ENCODE measurements at regions not wholly inside any gene's neighbourhood (a gene's known extent, or its start where the extent isn't known, plus 50 kb on each side); places are given as distances from the start of the nearest gene placed in this dataset.
"Not testable (repeated sequence)": the region's sequence is repeated elsewhere in the genome, so short reads cannot be mapped to it uniquely, and the experiment has no call there.

- DNase-seq: no peak
- CTCF ChIA-PET: interaction anchor here (0.9 to 1.0 kb wide), 4 partner anchors 75 to 390 kb away, joined by 3 to 7 read pairs (median 4); no protein-coding TSS in a partner anchor
- TF ChIP-seq CTCF (IDR thresholded peaks at IDR 0.05; ENCODE audit: unreplicated experiment): no peak
- H3K4me3 Mint-ChIP-seq (ENCODE audit: low read depth, unreplicated experiment): peak overlapping the region; percentile 53
- H3K36me3 Mint-ChIP-seq (ENCODE audit: insufficient read depth, unreplicated experiment): no peaks in the 10 kb centered on the region
- intact Hi-C loops (cut with micrococcal nuclease; ENCODE audit: unreplicated experiment): loop anchor here (1.0 to 10.0 kb wide), 5 partner anchors 77 to 692 kb away; no protein-coding TSS in a partner anchor
- H3K27ac Mint-ChIP-seq (ENCODE audit: unreplicated experiment): no peak overlapping the region
- no TSS peak for BruUV-seq (replicated peaks)
- H3K9me3 Mint-ChIP-seq (ENCODE audit: low read depth, unreplicated experiment): no peaks in the 10 kb centered on the region
- H3K27me3 Mint-ChIP-seq (ENCODE audit: unreplicated experiment): peaks cover 7% of the 10 kb centered on the region
- peaks cover 8% of the 10 kb centered on the region for H3K4me1 Mint-ChIP-seq (ENCODE audit: low read depth, unreplicated experiment)
Observed at GRCh38 chr10:64040781-64041180, 519.6 kb downstream of the REEP3 start.

GRCh38 chr10:64041185-64041988, 520.2 kb downstream of the REEP3 start:
- Mint-ChIP-seq H3K36me3 (ENCODE audit: insufficient read depth, unreplicated experiment) (no peaks in the 10 kb centered on the region), H3K4me3 (ENCODE audit: low read depth, unreplicated experiment) (peak overlapping the region; percentile 53), H3K9me3 (ENCODE audit: low read depth, unreplicated experiment) (no peaks in the 10 kb centered on the region), H3K4me1 (ENCODE audit: low read depth, unreplicated experiment) (peaks cover 8% of the 10 kb centered on the region), H3K27ac (ENCODE audit: unreplicated experiment) (no peak overlapping the region), H3K27me3 (ENCODE audit: unreplicated experiment) (peaks cover 3% of the 10 kb centered on the region)
- intact Hi-C loops (cut with micrococcal nuclease; ENCODE audit: unreplicated experiment): loop anchor here (1.0 to 10.0 kb wide), 5 partner anchors 76 to 691 kb away; no protein-coding TSS in a partner anchor
- TF ChIP-seq CTCF (IDR thresholded peaks at IDR 0.05; ENCODE audit: unreplicated experiment): peak; percentile 99
- BruUV-seq (replicated peaks): no TSS peak
- peak; percentile 80 for DNase-seq
- CTCF ChIA-PET: interaction anchor here (0.5 to 1.0 kb wide), 4 partner anchors 74 to 389 kb away, joined by 3 to 7 read pairs (median 4); no protein-coding TSS in a partner anchor

GRCh38 chr10:64041989-64042490, 520.8 kb downstream of the REEP3 start:
- CTCF ChIA-PET: interaction anchor here (0.5 to 1.0 kb wide), 2 partner anchors 74 to 268 kb away, joined by 3 to 4 read pairs; no protein-coding TSS in a partner anchor
- H3K9me3 Mint-ChIP-seq (ENCODE audit: low read depth, unreplicated experiment): no peaks in the 10 kb centered on the region
- DNase-seq: no peak
- H3K27ac Mint-ChIP-seq (ENCODE audit: unreplicated experiment): no peak overlapping the region
- no peak for TF ChIP-seq CTCF (IDR thresholded peaks at IDR 0.05; ENCODE audit: unreplicated experiment)
- BruUV-seq (replicated peaks): no TSS peak
- intact Hi-C loops (cut with micrococcal nuclease; ENCODE audit: unreplicated experiment): loop anchor here (1.0 to 10.0 kb wide), 5 partner anchors 75 to 690 kb away; no protein-coding TSS in a partner anchor
- H3K27me3 Mint-ChIP-seq (ENCODE audit: unreplicated experiment): no peaks in the 10 kb centered on the region
- H3K4me1 Mint-ChIP-seq (ENCODE audit: low read depth, unreplicated experiment): peaks cover 8% of the 10 kb centered on the region
- no peak overlapping the region for H3K4me3 Mint-ChIP-seq (ENCODE audit: low read depth, unreplicated experiment)
- no peaks in the 10 kb centered on the region for H3K36me3 Mint-ChIP-seq (ENCODE audit: insufficient read depth, unreplicated experiment)

- BruUV-seq (replicated peaks): no TSS peak
- Mint-ChIP-seq H3K4me3 (ENCODE audit: low read depth, unreplicated experiment) (no peak overlapping the region), H3K4me1 (ENCODE audit: low read depth, unreplicated experiment) (peaks cover 8% of the 10 kb centered on the region), H3K9me3 (ENCODE audit: low read depth, unreplicated experiment) (no peaks in the 10 kb centered on the region), H3K27me3 (ENCODE audit: unreplicated experiment) (no peaks in the 10 kb centered on the region), H3K27ac (ENCODE audit: unreplicated experiment) (no peak overlapping the region), H3K36me3 (ENCODE audit: insufficient read depth, unreplicated experiment) (no peaks in the 10 kb centered on the region)
- intact Hi-C loops (cut with micrococcal nuclease; ENCODE audit: unreplicated experiment): loop anchor here (5.0 to 10.0 kb wide), 4 partner anchors 73 to 688 kb away; no protein-coding TSS in a partner anchor
- DNase-seq: no peak
- CTCF ChIA-PET: interaction anchor here (1.6 kb wide), 1 partner anchor 18 kb away, joined by 3 read pairs; no protein-coding TSS in a partner anchor
- no peak for TF ChIP-seq CTCF (IDR thresholded peaks at IDR 0.05; ENCODE audit: unreplicated experiment)
Observed at GRCh38 chr10:64044098-64044497, 522.9 kb downstream of the REEP3 start.

GRCh38 chr10:64044957-64045632, 523.9 kb downstream of the REEP3 start:
- H3K36me3 Mint-ChIP-seq (ENCODE audit: insufficient read depth, unreplicated experiment); H3K4me1 Mint-ChIP-seq (ENCODE audit: low read depth, unreplicated experiment); H3K4me3 Mint-ChIP-seq (ENCODE audit: low read depth, unreplicated experiment); H3K27ac Mint-ChIP-seq (ENCODE audit: unreplicated experiment); H3K27me3 Mint-ChIP-seq (ENCODE audit: unreplicated experiment); H3K9me3 Mint-ChIP-seq (ENCODE audit: low read depth, unreplicated experiment); DNase-seq; BruUV-seq (replicated peaks): not testable (repeated sequence)
- intact Hi-C loops (cut with micrococcal nuclease; ENCODE audit: unreplicated experiment): loop anchor here (5.0 to 10.0 kb wide), 4 partner anchors 72 to 687 kb away; no protein-coding TSS in a partner anchor
- CTCF ChIA-PET: interaction anchor here (0.6 kb wide), 1 partner anchor 108 kb away, joined by 3 read pairs; no protein-coding TSS in a partner anchor
